ENCODE measurements at regions not wholly inside any gene's neighbourhood (a gene's known extent, or its start where the extent isn't known, plus 50 kb on each side); places are given as distances from the start of the nearest gene placed in this dataset.

DNA sequence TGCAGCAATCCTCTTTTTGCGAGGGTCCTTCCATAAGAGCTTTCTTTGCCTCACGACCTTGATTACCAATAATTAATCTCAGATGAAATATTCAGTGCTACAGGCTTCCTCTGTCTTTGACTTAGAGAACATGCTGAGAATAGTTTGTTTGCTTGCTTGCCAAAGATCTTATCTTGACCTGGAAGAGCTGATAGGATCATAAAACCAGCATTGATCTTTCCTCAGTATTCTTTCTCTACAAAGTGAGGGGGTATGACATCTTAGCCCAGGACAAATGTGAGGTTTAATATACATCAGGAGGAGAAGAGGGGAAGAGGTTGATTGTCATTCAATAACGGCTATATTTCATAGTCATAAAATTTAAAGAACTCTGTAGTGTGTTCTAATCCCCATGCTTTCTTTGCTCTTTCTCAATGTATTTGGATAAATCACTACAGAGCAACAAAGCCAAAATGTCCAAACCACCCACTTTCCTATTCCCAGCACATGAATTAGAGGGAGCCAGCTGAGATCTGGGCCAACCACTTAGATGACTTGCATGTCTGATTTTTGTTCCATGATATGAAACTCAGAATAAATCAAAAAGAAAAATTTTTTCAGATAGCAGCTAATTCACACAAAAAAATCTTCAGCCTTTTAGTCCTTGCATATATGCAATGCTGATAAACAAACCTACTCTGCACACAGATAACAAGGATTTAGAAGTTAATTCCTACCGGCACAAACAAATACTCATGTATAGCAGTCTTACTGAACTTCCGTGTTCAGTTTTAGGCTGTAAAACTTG, 50.5 kb upstream of the IPO9 start:
- TF ChIP-seq, protein P1, sequence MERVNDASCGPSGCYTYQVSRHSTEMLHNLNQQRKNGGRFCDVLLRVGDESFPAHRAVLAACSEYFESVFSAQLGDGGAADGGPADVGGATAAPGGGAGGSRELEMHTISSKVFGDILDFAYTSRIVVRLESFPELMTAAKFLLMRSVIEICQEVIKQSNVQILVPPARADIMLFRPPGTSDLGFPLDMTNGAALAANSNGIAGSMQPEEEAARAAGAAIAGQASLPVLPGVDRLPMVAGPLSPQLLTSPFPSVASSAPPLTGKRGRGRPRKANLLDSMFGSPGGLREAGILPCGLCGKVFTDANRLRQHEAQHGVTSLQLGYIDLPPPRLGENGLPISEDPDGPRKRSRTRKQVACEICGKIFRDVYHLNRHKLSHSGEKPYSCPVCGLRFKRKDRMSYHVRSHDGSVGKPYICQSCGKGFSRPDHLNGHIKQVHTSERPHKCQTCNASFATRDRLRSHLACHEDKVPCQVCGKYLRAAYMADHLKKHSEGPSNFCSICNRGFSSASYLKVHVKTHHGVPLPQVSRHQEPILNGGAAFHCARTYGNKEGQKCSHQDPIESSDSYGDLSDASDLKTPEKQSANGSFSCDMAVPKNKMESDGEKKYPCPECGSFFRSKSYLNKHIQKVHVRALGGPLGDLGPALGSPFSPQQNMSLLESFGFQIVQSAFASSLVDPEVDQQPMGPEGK (CRISPR knock-in tag; IDR thresholded peaks at IDR 0.05; ENCODE audit: borderline replicate concordance): no peak
- no peak for TF ChIP-seq ZC3H10 (CRISPR knock-in tag; IDR thresholded peaks at IDR 0.05)
- TF ChIP-seq TCF4 (CRISPR knock-in tag; IDR thresholded peaks at IDR 0.05; ENCODE audit: borderline replicate concordance): no peak
- no peak for TF ChIP-seq RARB (CRISPR knock-in tag; IDR thresholded peaks at IDR 0.05)
- TF ChIP-seq CSDC2 (CRISPR knock-in tag; IDR thresholded peaks at IDR 0.05): no peak
- no peak for TF ChIP-seq ZFP30 (CRISPR knock-in tag; IDR thresholded peaks at IDR 0.05)
- TF ChIP-seq, protein P2, sequence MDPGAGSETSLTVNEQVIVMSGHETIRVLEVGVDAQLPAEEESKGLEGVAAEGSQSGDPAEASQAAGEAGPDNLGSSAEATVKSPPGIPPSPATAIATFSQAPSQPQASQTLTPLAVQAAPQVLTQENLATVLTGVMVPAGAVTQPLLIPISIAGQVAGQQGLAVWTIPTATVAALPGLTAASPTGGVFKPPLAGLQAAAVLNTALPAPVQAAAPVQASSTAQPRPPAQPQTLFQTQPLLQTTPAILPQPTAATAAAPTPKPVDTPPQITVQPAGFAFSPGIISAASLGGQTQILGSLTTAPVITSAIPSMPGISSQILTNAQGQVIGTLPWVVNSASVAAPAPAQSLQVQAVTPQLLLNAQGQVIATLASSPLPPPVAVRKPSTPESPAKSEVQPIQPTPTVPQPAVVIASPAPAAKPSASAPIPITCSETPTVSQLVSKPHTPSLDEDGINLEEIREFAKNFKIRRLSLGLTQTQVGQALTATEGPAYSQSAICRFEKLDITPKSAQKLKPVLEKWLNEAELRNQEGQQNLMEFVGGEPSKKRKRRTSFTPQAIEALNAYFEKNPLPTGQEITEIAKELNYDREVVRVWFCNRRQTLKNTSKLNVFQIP (CRISPR knock-in tag; IDR thresholded peaks at IDR 0.05; ENCODE audit: borderline replicate concordance, low read depth): no peak
